Activated B cell treated with CpG ODN at 0.5 μM for 24 hours (primary cell): ENCODE measurements at regions not wholly inside any gene's neighbourhood (a gene's known extent, or its start where the extent isn't known, plus 50 kb on each side); places are given as distances from the start of the nearest gene placed in this dataset.

Experiments used
- ATAC-seq: fragments of 200-7000 bp; cut with Tn5 transposase; one replicate; pipeline ENCODE4 v1.10.0; 2021; ENCODE audit warnings: low read depth, mild to moderate bottlenecking, moderate library complexity
- CTCF ChIA-PET: fragments of 350-600 bp; sonication (Branson Sonifier 250); formaldehyde crosslinking; loops from one replicate; lab custom pipeline; 2021; ENCODE audit warnings: antibody characterized with exemption; lab: Charles Lee
- POLR2A ChIA-PET: fragments of 350-600 bp; sonication (Branson Sonifier 250); formaldehyde crosslinking; loops from one replicate; lab custom pipeline; 2021; ENCODE audit warnings: antibody characterized with exemption; lab: Charles Lee
- DNase-seq: peaks from one replicate; pipeline ENCODE4 v3.0.0; 2022
- H3K27ac Mint-ChIP-seq: one replicate; pipeline ENCODE4 v1.8.0; 2020; ENCODE audit warnings: mixed read lengths
- H3K27me3 Mint-ChIP-seq: one replicate; pipeline ENCODE4 v1.8.0; 2021; ENCODE audit warnings: mixed read lengths
- H3K36me3 Mint-ChIP-seq: one replicate; pipeline ENCODE4 v1.8.0; 2021; ENCODE audit warnings: low read depth, mixed read lengths
- H3K4me1 Mint-ChIP-seq: one replicate; pipeline ENCODE4 v1.8.0; 2021; ENCODE audit warnings: mixed read lengths
- H3K4me3 Mint-ChIP-seq: one replicate; pipeline ENCODE4 v1.8.0; 2020; ENCODE audit warnings: mild to moderate bottlenecking, mixed read lengths
- H3K9me3 Mint-ChIP-seq: one replicate; pipeline ENCODE4 v1.8.0; 2020; ENCODE audit warnings: mixed read lengths
- intact Hi-C: fragments of 100-400 bp; cut with micrococcal nuclease; formaldehyde crosslinking; loops from one replicate; pipeline ENCODE4 v1.15.1; 2024
- TF ChIP-seq, protein P1 (sequence below): fragments of 200-600 bp; IDR thresholded peaks from one replicate; pipeline ENCODE4 v1.8.0; 2022; ENCODE audit warnings: antibody characterized with exemption, mild to moderate bottlenecking

DNA sequence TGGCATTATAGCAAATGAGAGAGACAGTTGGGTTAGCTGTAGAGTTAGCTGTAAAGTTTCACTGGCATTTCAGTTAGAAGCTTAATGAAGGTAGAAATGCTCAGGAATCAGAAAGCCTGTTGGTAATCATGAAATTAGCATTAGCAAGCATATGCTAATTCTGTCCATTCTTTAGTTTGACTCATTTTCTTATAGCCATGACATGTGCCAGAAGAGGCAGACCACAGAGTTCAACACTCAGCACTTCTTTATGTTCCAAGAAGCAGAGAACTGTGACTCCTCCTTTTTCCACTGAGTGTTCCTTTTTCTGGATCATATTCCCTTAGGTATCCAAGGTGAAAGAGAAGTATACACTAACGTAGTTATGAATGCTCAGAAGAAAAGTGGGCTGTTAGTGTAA is 276.2 kb upstream of the SGO1 start:
- CTCF ChIA-PET = no interaction called here
- H3K27me3 Mint-ChIP-seq = no peaks in the 10 kb centered on the region
- no peak overlapping the region for H3K4me3 Mint-ChIP-seq
- POLR2A ChIA-PET = no interaction called here
- intact Hi-C loops = no loop called here
- TF ChIP-seq, protein P1, sequence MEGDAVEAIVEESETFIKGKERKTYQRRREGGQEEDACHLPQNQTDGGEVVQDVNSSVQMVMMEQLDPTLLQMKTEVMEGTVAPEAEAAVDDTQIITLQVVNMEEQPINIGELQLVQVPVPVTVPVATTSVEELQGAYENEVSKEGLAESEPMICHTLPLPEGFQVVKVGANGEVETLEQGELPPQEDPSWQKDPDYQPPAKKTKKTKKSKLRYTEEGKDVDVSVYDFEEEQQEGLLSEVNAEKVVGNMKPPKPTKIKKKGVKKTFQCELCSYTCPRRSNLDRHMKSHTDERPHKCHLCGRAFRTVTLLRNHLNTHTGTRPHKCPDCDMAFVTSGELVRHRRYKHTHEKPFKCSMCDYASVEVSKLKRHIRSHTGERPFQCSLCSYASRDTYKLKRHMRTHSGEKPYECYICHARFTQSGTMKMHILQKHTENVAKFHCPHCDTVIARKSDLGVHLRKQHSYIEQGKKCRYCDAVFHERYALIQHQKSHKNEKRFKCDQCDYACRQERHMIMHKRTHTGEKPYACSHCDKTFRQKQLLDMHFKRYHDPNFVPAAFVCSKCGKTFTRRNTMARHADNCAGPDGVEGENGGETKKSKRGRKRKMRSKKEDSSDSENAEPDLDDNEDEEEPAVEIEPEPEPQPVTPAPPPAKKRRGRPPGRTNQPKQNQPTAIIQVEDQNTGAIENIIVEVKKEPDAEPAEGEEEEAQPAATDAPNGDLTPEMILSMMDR = no peak
- ATAC-seq = no peak
- no peaks in the 10 kb centered on the region for H3K4me1 Mint-ChIP-seq
- H3K27ac Mint-ChIP-seq = no peak overlapping the region
- peaks cover 18% of the 10 kb centered on the region for H3K9me3 Mint-ChIP-seq
- DNase-seq = no peak
- peaks cover 7% of the 10 kb centered on the region for H3K36me3 Mint-ChIP-seq

DNA sequence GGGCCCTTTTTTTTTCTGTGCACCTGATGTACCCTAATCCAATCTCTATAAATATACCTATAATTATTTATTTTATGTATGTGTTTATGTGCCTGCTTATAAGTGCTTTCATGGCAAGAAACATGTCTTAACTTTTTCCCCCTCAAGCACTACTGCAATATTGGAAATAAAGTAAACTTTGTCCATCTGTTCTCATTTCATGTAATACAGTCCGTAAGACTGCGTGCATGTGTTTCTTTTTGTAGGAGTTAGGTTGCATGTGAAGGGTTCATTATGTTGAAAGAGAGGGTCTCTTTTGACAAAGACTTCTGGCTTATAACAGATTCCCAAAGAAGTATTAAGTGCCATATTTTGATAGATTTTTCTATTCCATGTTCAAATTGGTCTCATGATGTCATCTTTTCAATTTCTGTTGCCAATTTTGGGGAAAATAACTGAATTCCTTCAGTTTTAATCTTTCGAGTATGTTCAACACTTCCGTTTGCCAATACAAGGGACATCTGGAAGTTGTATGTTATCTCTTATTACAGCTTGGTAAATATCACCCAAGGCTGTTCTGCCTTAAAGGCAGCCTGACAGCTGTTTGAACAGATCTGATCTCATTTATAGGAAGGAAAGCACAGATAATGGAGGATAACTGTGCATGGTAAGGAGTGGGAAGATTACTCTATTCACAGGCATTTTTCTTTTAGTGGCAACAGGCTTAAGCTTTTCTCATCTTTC is 273.1 kb upstream of the SGO1 start:
- Mint-ChIP-seq H3K27me3 (no peaks in the 10 kb centered on the region), H3K9me3 (peaks cover 19% of the 10 kb centered on the region), H3K4me3 (no peak overlapping the region), H3K27ac (no peak overlapping the region), H3K4me1 (no peaks in the 10 kb centered on the region), H3K36me3 (peaks cover 4% of the 10 kb centered on the region)
- TF ChIP-seq, protein P1 = no peak
- no peak for DNase-seq
- ATAC-seq = no peak
- intact Hi-C loops = no loop called here
- CTCF ChIA-PET = no interaction called here
- POLR2A ChIA-PET = no interaction called here

DNA sequence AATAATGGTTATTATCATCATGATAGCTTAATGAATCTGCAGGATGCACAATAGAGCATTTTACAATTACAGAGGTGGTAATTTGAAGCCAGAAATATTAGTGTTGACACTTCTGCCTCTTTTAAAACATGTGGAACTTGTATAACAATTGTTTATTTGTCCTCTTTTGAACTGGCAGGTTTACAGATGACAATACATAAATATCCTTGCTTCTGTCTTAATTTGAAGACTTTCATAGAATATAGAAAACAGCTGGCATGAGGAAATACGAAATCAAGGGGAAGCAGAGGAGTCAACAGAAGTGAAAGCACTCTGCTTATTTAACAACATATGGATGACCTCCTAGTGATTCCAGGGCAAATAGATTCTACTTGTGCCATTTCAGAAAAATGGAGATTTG is 270.5 kb upstream of the SGO1 start:
- DNase-seq (no peak), ATAC-seq (no peak)
- Mint-ChIP-seq H3K27ac (no peak overlapping the region), H3K9me3 (peaks cover 22% of the 10 kb centered on the region), H3K4me3 (no peak overlapping the region), H3K27me3 (no peaks in the 10 kb centered on the region), H3K4me1 (no peaks in the 10 kb centered on the region), H3K36me3 (peaks cover 6% of the 10 kb centered on the region)
- TF ChIP-seq, protein P1 = no peak
- ChIA-PET POLR2A (no interaction called here), CTCF (no interaction called here)
- intact Hi-C loops = no loop called here

DNA sequence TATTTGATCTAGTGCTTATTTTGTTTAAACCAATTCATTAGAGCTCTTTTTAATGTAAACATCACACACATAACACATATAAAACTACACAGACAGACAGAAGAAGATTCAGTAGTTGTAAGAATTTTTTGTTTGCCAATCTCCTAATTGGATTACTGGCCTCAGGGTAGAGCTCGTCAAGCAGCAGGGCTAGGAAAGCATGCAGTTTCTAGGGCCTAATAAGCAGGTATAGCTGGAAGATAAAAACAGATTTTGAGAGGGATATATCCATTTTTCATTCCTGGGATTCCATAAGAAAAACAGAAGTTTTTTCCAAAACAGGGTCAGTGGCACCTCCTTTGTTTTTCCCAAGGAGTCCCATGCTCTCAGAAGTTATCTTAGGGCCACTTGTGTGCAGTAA is 265.2 kb upstream of the SGO1 start:
- no peaks in the 10 kb centered on the region for H3K27me3 Mint-ChIP-seq
- H3K36me3 Mint-ChIP-seq = peaks cover 1% of the 10 kb centered on the region
- H3K27ac Mint-ChIP-seq = no peak overlapping the region
- CTCF ChIA-PET = no interaction called here
- peaks cover 7% of the 10 kb centered on the region for H3K9me3 Mint-ChIP-seq
- DNase-seq (no peak), ATAC-seq (no peak)
- no peak overlapping the region for H3K4me3 Mint-ChIP-seq
- H3K4me1 Mint-ChIP-seq = no peaks in the 10 kb centered on the region
- POLR2A ChIA-PET = no interaction called here
- intact Hi-C loops = no loop called here
- TF ChIP-seq, protein P1 = no peak

DNA sequence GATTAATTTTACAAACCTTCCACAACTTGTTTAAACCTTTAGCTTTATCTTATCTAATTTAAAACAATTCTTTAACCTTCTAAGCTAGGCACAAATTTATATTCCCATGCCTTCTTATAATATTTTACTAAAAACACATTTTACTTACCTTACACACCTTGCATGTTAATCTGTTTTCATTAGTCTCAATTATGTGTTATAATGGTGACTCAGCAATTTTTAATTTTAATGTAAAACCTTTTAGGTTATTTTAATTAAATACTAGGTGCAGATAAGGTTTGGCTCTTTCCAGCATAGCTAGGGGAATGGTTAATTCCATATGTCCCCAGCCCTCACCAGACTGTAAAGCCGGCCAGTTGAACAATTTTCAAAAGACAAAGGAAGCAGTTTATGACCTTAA is 264.6 kb upstream of the SGO1 start:
- Mint-ChIP-seq H3K36me3 (peaks cover 1% of the 10 kb centered on the region), H3K9me3 (peaks cover 7% of the 10 kb centered on the region), H3K27ac (no peak overlapping the region)

More for the DNA sequence above, 264.6 kb upstream of the SGO1 start:
- TF ChIP-seq, protein P1 = no peak
- Mint-ChIP-seq H3K4me3 (no peak overlapping the region), H3K27me3 (no peaks in the 10 kb centered on the region), H3K4me1 (no peaks in the 10 kb centered on the region)
- CTCF ChIA-PET = no interaction called here
- DNase-seq = no peak
- POLR2A ChIA-PET = no interaction called here
- no peak for ATAC-seq
- intact Hi-C loops = no loop called here
